ENCODE measurements at regions not wholly inside any gene's neighbourhood (a gene's known extent, or its start where the extent isn't known, plus 50 kb on each side); places are given as distances from the start of the nearest gene placed in this dataset.

GRCh38 chr3:18872466-18872865 lies 275.8 kb upstream of the KCNH8 start:
- Histone ChIP-seq H2AFZ (ENCODE audit: low read length) (no peak overlapping the region), H3K27ac (ENCODE audit: low read depth, low read length) (no peak overlapping the region), H3K4me1 (ENCODE audit: insufficient read depth, low read length) (no peaks in the 10 kb centered on the region), H3K36me3 (ENCODE audit: insufficient read depth, low read length) (no peaks in the 10 kb centered on the region), H3K79me2 (ENCODE audit: insufficient read depth, low read length) (no peaks in the 10 kb centered on the region), H3K4me2 (ENCODE audit: insufficient read depth, low read length) (no peak overlapping the region), H3K4me3 (ENCODE audit: insufficient read depth, low read length) (no peak overlapping the region), H3K27me3 (ENCODE audit: insufficient read depth, low read length) (no peaks in the 10 kb centered on the region), H3K9me3 (ENCODE audit: low read depth, low read length) (no peaks in the 10 kb centered on the region), H4K20me1 (ENCODE audit: insufficient read depth, low read length) (no peaks in the 10 kb centered on the region)
- TF ChIP-seq, protein P1, sequence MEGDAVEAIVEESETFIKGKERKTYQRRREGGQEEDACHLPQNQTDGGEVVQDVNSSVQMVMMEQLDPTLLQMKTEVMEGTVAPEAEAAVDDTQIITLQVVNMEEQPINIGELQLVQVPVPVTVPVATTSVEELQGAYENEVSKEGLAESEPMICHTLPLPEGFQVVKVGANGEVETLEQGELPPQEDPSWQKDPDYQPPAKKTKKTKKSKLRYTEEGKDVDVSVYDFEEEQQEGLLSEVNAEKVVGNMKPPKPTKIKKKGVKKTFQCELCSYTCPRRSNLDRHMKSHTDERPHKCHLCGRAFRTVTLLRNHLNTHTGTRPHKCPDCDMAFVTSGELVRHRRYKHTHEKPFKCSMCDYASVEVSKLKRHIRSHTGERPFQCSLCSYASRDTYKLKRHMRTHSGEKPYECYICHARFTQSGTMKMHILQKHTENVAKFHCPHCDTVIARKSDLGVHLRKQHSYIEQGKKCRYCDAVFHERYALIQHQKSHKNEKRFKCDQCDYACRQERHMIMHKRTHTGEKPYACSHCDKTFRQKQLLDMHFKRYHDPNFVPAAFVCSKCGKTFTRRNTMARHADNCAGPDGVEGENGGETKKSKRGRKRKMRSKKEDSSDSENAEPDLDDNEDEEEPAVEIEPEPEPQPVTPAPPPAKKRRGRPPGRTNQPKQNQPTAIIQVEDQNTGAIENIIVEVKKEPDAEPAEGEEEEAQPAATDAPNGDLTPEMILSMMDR (IDR thresholded peaks at IDR 0.05; ENCODE audit: extremely low read depth, low read depth, low read length), result no peak
- no peak for DNase-seq (ENCODE audit: insufficient read length, low spot score, missing footprints)

- TF ChIP-seq, protein P1 (IDR thresholded peaks at IDR 0.05; ENCODE audit: extremely low read depth, low read depth, low read length), result no peak
- Histone ChIP-seq H2AFZ (ENCODE audit: low read length) (no peak overlapping the region), H3K27ac (ENCODE audit: low read depth, low read length) (no peak overlapping the region), H3K36me3 (ENCODE audit: insufficient read depth, low read length) (no peaks in the 10 kb centered on the region), H3K4me2 (ENCODE audit: insufficient read depth, low read length) (no peak overlapping the region), H3K4me1 (ENCODE audit: insufficient read depth, low read length) (no peaks in the 10 kb centered on the region), H4K20me1 (ENCODE audit: insufficient read depth, low read length) (no peaks in the 10 kb centered on the region), H3K79me2 (ENCODE audit: insufficient read depth, low read length) (no peaks in the 10 kb centered on the region), H3K9me3 (ENCODE audit: low read depth, low read length) (no peaks in the 10 kb centered on the region), H3K4me3 (ENCODE audit: insufficient read depth, low read length) (no peak overlapping the region), H3K27me3 (ENCODE audit: insufficient read depth, low read length) (no peaks in the 10 kb centered on the region)
- DNase-seq (ENCODE audit: insufficient read length, low spot score, missing footprints), result no peak
Observed at GRCh38 chr3:18870642-18871041, 277.7 kb upstream of the KCNH8 start.

DNA sequence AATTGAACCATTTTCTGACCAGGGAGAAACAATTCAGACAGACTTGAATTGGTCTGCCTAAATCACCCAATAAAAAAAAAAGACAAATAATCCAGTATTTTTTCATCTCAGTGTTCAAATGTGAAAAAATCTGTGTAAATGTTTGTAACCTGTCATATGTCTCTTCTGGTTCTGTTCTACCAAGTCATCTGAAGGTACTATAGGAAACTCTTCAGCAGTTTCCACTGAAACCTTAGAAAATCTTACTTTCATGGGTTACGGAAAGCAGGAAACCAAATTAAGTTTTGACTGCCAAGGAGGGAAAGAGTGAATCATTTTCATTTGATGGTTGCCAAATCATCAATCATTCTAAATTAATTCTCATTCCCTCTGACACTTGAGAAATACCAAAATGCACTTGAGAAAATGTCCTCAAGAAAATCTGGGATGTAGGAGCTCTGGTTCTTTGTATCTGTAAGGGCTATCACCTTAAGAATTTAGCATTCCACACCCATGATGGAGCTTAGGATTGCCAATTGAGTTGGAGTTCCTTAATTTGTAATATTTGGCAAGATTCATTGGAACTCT lies 278.2 kb upstream of the KCNH8 start:
- H4K20me1 ChIP-seq (ENCODE audit: insufficient read depth, low read length), result no peaks in the 10 kb centered on the region
- no peaks in the 10 kb centered on the region for H3K9me3 ChIP-seq (ENCODE audit: low read depth, low read length)
- H3K36me3 ChIP-seq (ENCODE audit: insufficient read depth, low read length), result no peaks in the 10 kb centered on the region
- H3K79me2 ChIP-seq (ENCODE audit: insufficient read depth, low read length), result no peaks in the 10 kb centered on the region
- H3K27ac ChIP-seq (ENCODE audit: low read depth, low read length), result no peak overlapping the region
- no peak overlapping the region for H2AFZ ChIP-seq (ENCODE audit: low read length)
- TF ChIP-seq, protein P1 (IDR thresholded peaks at IDR 0.05; ENCODE audit: extremely low read depth, low read depth, low read length), result no peak
- H3K4me3 ChIP-seq (ENCODE audit: insufficient read depth, low read length), result no peak overlapping the region
- no peaks in the 10 kb centered on the region for H3K4me1 ChIP-seq (ENCODE audit: insufficient read depth, low read length)
- H3K27me3 ChIP-seq (ENCODE audit: insufficient read depth, low read length), result no peaks in the 10 kb centered on the region
- DNase-seq (ENCODE audit: insufficient read length, low spot score, missing footprints), result no peak
- H3K4me2 ChIP-seq (ENCODE audit: insufficient read depth, low read length), result no peak overlapping the region

- Histone ChIP-seq H3K4me1 (ENCODE audit: insufficient read depth, low read length) (no peaks in the 10 kb centered on the region), H4K20me1 (ENCODE audit: insufficient read depth, low read length) (no peaks in the 10 kb centered on the region), H3K9me3 (ENCODE audit: low read depth, low read length) (no peaks in the 10 kb centered on the region), H3K79me2 (ENCODE audit: insufficient read depth, low read length) (no peaks in the 10 kb centered on the region), H3K27me3 (ENCODE audit: insufficient read depth, low read length) (no peaks in the 10 kb centered on the region), H3K4me3 (ENCODE audit: insufficient read depth, low read length) (no peak overlapping the region), H3K4me2 (ENCODE audit: insufficient read depth, low read length) (no peak overlapping the region), H3K27ac (ENCODE audit: low read depth, low read length) (no peak overlapping the region), H2AFZ (ENCODE audit: low read length) (no peak overlapping the region), H3K36me3 (ENCODE audit: insufficient read depth, low read length) (no peaks in the 10 kb centered on the region)
- DNase-seq (ENCODE audit: insufficient read length, low spot score, missing footprints), result no peak
- TF ChIP-seq, protein P1 (IDR thresholded peaks at IDR 0.05; ENCODE audit: extremely low read depth, low read depth, low read length), result no peak
Observed at GRCh38 chr3:18868911-18869689, 279.2 kb upstream of the KCNH8 start.

All from osteoblast (primary cell).